H1 (cell line): ENCODE measurements at regions not wholly inside any gene's neighbourhood (a gene's known extent, or its start where the extent isn't known, plus 50 kb on each side); places are given as distances from the start of the nearest gene placed in this dataset.
"Not testable (repeated sequence)": the region's sequence is repeated elsewhere in the genome, so short reads cannot be mapped to it uniquely, and the experiment has no call there.

Experiments used
- CTCF ChIA-PET: fragments of 300-600 bp; sonication (Branson Sonifier 250); formaldehyde crosslinking; loops from one replicate; lab custom pipeline; 2021; ENCODE audit not compliant: partially characterized antibody; lab: Charles Lee
- POLR2A ChIA-PET: fragments of 300-600 bp; sonication (Branson Sonifier 250); formaldehyde crosslinking; loops from one replicate; lab custom pipeline; 2021; ENCODE audit warnings: inconsistent platforms; ENCODE audit not compliant: partially characterized antibody; lab: Charles Lee
- DNase-seq, 2 experiments: peaks; one replicate each; pipeline versions ENCODE4 v3.0.0 to v3.0.0-alpha.2; 2010 to 2022; ENCODE audit warnings: low spot score in 2 of 2, low read depth in 1 of 2, mixed read lengths in 1 of 2
- FAIRE-seq: peaks from 2 replicates; lab custom pipeline; 2011; peaks lifted over from hg19 to GRCh38; lab: Jason Lieb, UNC
- H2AFZ ChIP-seq: 2 replicates; pipeline ENCODE4 v1.8.1; 2012; ENCODE audit warnings: low read length, inconsistent platforms
- H2AK5ac ChIP-seq: 2 replicates; pipeline ENCODE4 v1.6.1; 2013; ENCODE audit warnings: low read depth, low read length
- H2BK120ac ChIP-seq: replicated peaks from 2 replicates; pipeline ENCODE3; 2013; ENCODE audit warnings: low read depth, low read length, inconsistent platforms
- H2BK12ac ChIP-seq: 2 replicates; pipeline ENCODE4 v1.6.1; 2013; ENCODE audit warnings: low read depth, low read length
- H2BK15ac ChIP-seq: 2 replicates; pipeline ENCODE4 v1.6.1; 2013; ENCODE audit warnings: low read length
- H2BK20ac ChIP-seq: 2 replicates; pipeline ENCODE4 v1.6.1; 2013; ENCODE audit warnings: low read length
- H2BK5ac ChIP-seq: 2 replicates; pipeline ENCODE4 v1.6.1; 2013; ENCODE audit warnings: low read depth, low read length
- H3K14ac ChIP-seq: 2 replicates; pipeline ENCODE4 v1.6.1; 2013; ENCODE audit warnings: inconsistent platforms; ENCODE audit not compliant: insufficient read length
- H3K18ac ChIP-seq: 2 replicates; pipeline ENCODE4 v1.6.1; 2013; ENCODE audit warnings: low read length; ENCODE audit errors: extremely low read depth
- H3K23ac ChIP-seq: 2 replicates; pipeline ENCODE4 v1.6.1; 2013; ENCODE audit warnings: inconsistent platforms; ENCODE audit not compliant: insufficient read length
- H3K23me2 ChIP-seq: 2 replicates; pipeline ENCODE4 v1.6.1; 2013; ENCODE audit warnings: low read depth, low read length
- H3K27ac ChIP-seq: 2 replicates; pipeline ENCODE4 v1.6.1; 2011; ENCODE audit warnings: low read depth, low read length, inconsistent platforms
- H3K27me3 ChIP-seq, 4 experiments: replicated peaks in 1 of 4; 1 replicate in 1 of 4; 2 replicates in 3 of 4; pipeline versions ENCODE4 v1.6.1 to v1.8.1; 2011 to 2013; ENCODE audit warnings: low read length in 3 of 4, mild to moderate bottlenecking in 3 of 4, inconsistent platforms in 2 of 4, mixed read lengths in 2 of 4, moderate library complexity in 1 of 4; ENCODE audit not compliant: control insufficient read depth in 3 of 4, insufficient read depth in 3 of 4; ENCODE audit errors: extremely low read depth in 1 of 4
- H3K36me3 ChIP-seq, 4 experiments: 2 replicates each; pipeline versions ENCODE4 v1.6.1 to v1.8.1; 2011 to 2013; ENCODE audit warnings: mild to moderate bottlenecking in 4 of 4, low read length in 3 of 4, moderate library complexity in 2 of 4, control low read depth in 1 of 4, inconsistent platforms in 1 of 4; ENCODE audit not compliant: insufficient read depth in 4 of 4, control insufficient read depth in 2 of 4
- H3K4ac ChIP-seq: replicated peaks from 2 replicates; pipeline ENCODE3; 2013; ENCODE audit warnings: low read length, low read depth, mixed read lengths, inconsistent platforms; ENCODE audit not compliant: insufficient read length
- H3K4me1 ChIP-seq, 4 experiments: replicated peaks in 1 of 4; 1 replicate in 1 of 4; 2 replicates in 3 of 4; pipeline versions ENCODE4 v1.6.1 to v1.8.1; 2011 to 2013; ENCODE audit warnings: low read length in 3 of 4, inconsistent platforms in 2 of 4, mixed read lengths in 1 of 4; ENCODE audit not compliant: insufficient read depth in 4 of 4, control insufficient read depth in 3 of 4
- H3K4me2 ChIP-seq, 2 experiments: 2 replicates each; pipeline versions ENCODE4 v1.6.1 to v1.8.1; 2011 to 2013; ENCODE audit warnings: low read depth in 2 of 2, low read length in 2 of 2, control low read depth in 1 of 2, inconsistent platforms in 1 of 2, mild to moderate bottlenecking in 1 of 2; ENCODE audit not compliant: insufficient read depth in 1 of 2
- H3K4me3 ChIP-seq, 4 experiments: fragments of 200-600, 300-600 bp in 1 of 4; sonication (generic), shearing (Covaris generic), sonication (Bioruptor Twin) in 1 of 4; 2 replicates each; pipeline versions ENCODE4 v1.5.1 to v1.8.1; 2011 to 2016; ENCODE audit warnings: low read length in 4 of 4, low read depth in 3 of 4, control low read depth in 2 of 4, inconsistent platforms in 2 of 4, mild to moderate bottlenecking in 2 of 4, mixed read lengths in 1 of 4, moderate library complexity in 1 of 4; ENCODE audit not compliant: insufficient read depth in 2 of 4; ENCODE audit errors: extremely low read depth in 1 of 4
- H3K56ac ChIP-seq: replicated peaks from 2 replicates; pipeline ENCODE3; 2013; ENCODE audit warnings: low read depth, mild to moderate bottlenecking, mixed read lengths, low read length, inconsistent platforms; ENCODE audit not compliant: insufficient read length
- H3K79me1 ChIP-seq: 2 replicates; pipeline ENCODE4 v1.6.1; 2013; ENCODE audit warnings: low read depth, low read length, control low read depth
- H3K79me2 ChIP-seq, 2 experiments: 2 replicates each; pipeline versions ENCODE4 v1.6.1 to v1.8.1; 2012 to 2013; ENCODE audit warnings: low read length in 2 of 2, mild to moderate bottlenecking in 2 of 2, inconsistent platforms in 1 of 2; ENCODE audit not compliant: insufficient read depth in 2 of 2, control insufficient read depth in 1 of 2
- H3K9ac ChIP-seq, 4 experiments: replicated peaks in 1 of 4; 1 replicate in 1 of 4; 2 replicates in 3 of 4; pipeline versions ENCODE4 v1.6.1 to v1.8.1; 2011 to 2013; ENCODE audit warnings: low read depth in 3 of 4, low read length in 3 of 4, control low read depth in 2 of 4, mild to moderate bottlenecking in 2 of 4, moderate library complexity in 2 of 4, inconsistent platforms in 1 of 4; ENCODE audit errors: extremely low read depth in 1 of 4
- H3K9me3 ChIP-seq, 2 experiments: 2 replicates each; pipeline versions ENCODE4 v1.6.1 to v1.8.1; 2012 to 2013; ENCODE audit warnings: mild to moderate bottlenecking in 2 of 2, moderate library complexity in 2 of 2, control low read depth in 1 of 2, inconsistent platforms in 1 of 2, low read depth in 1 of 2, low read length in 1 of 2, mixed read lengths in 1 of 2; ENCODE audit not compliant: insufficient read depth in 2 of 2
- H4K20me1 ChIP-seq, 2 experiments: replicated peaks in 1 of 2; 2 replicates each; pipeline versions ENCODE3 to v1.8.1; 2011 to 2013; ENCODE audit warnings: inconsistent platforms in 2 of 2, low read length in 2 of 2, mild to moderate bottlenecking in 1 of 2; ENCODE audit not compliant: insufficient read depth in 2 of 2, control insufficient read depth in 1 of 2
- H4K5ac ChIP-seq: 2 replicates; pipeline ENCODE4 v1.6.1; 2013; ENCODE audit warnings: low read length, low read depth, mixed read lengths, inconsistent platforms; ENCODE audit not compliant: insufficient read length
- H4K8ac ChIP-seq: 2 replicates; pipeline ENCODE4 v1.8.0; 2013; ENCODE audit warnings: mild to moderate bottlenecking, moderate library complexity, low read length, inconsistent platforms; ENCODE audit not compliant: insufficient read depth; ENCODE audit errors: extremely low read depth
- H4K91ac ChIP-seq: replicated peaks from 2 replicates; pipeline ENCODE3; 2013; ENCODE audit warnings: low read length, mixed read lengths, inconsistent platforms; ENCODE audit not compliant: insufficient read length
- WGBS, 2 experiments: shearing (Covaris generic) in 1 of 2; methylation state at CpG; one replicate each; pipeline versions ENCODE4 v1.1.6 to v1.1.7; 2013 to 2015; ENCODE audit warnings: low lambda C conversion rate in 2 of 2, mixed read lengths in 2 of 2, inconsistent platforms in 1 of 2, low coverage in 1 of 2, missing lambda C conversion rate in 1 of 2; ENCODE audit not compliant: insufficient replicate concordance in 2 of 2, insufficient coverage in 1 of 2, insufficient read length in 1 of 2; ENCODE audit errors: extremely low coverage in 1 of 2, missing lambda C conversion rate in 1 of 2; 5-methylcytosine and 5-hydroxymethylcytosine counted together

DNA sequence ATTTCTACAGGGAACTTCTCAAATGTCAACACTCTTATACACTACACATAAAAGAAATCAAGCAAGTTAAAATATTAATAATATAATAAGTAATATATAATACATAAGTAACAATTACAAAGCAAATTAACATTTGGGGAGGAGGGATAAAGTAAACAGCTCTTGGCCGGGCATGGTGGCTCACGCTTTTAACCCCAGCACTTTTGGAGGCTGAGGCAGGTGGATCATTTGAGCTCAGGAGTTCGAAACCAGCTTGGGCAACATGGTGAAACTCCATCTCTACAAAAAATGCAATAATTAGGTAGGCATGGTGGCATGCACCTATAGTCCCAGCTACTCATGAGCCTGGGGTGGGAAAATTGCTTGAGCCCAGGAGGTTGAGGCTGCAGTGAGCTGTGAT, 4772.6 kb upstream of the OR11H1 start:
- H3K56ac ChIP-seq, POLR2A ChIA-PET, H3K9ac ChIP-seq, H2BK20ac ChIP-seq, FAIRE-seq, H3K23ac ChIP-seq, H3K4me2 ChIP-seq, H4K91ac ChIP-seq, H3K27ac ChIP-seq, CTCF ChIA-PET, H2BK5ac ChIP-seq, H4K5ac ChIP-seq, H3K18ac ChIP-seq, DNase-seq, H2AFZ ChIP-seq, H3K4ac ChIP-seq, H3K79me2 ChIP-seq, H2BK120ac ChIP-seq, H4K20me1 ChIP-seq, H4K8ac ChIP-seq, H3K79me1 ChIP-seq, H3K4me3 ChIP-seq, H2BK15ac ChIP-seq, H2BK12ac ChIP-seq, H2AK5ac ChIP-seq, H3K23me2 ChIP-seq, H3K36me3 ChIP-seq, H3K4me1 ChIP-seq, H3K14ac ChIP-seq, H3K27me3 ChIP-seq: not testable (repeated sequence)
- 55% methylated on average over 3 of the region's 3 CpGs; no CpG with 5 or more reads in 1 of the 2 experiments for WGBS, 2 experiments
- peaks cover 34 to 42% of the 10 kb centered on the region in 2 experiments for H3K9me3 ChIP-seq

DNA sequence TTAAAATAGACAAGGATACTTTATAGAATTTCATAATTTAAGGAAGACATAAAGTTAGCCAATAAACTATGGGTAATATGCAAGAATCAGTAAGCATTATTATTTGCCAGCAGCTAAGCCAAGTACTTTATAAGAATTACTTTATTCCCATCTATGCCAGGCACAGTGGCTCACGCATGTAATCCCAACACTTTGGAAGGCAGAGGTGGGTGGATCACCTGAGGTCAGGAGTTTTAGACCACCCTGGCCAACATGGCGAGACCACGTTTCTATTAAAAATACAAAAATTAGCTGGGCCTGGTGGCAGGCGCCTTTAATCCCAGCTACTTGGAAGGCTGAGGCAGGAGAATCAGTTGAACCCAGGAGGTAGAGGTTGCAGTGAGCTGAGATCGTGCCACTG, 4767.6 kb upstream of the OR11H1 start:
- H3K27me3 ChIP-seq, H3K27ac ChIP-seq, H2AFZ ChIP-seq, CTCF ChIA-PET, H2BK15ac ChIP-seq, H3K23ac ChIP-seq, H3K18ac ChIP-seq, H3K56ac ChIP-seq, H3K36me3 ChIP-seq, H4K91ac ChIP-seq, DNase-seq, H4K5ac ChIP-seq, H3K14ac ChIP-seq, H2BK5ac ChIP-seq, H3K4me2 ChIP-seq, H3K4me3 ChIP-seq, H3K23me2 ChIP-seq, H4K8ac ChIP-seq, H2AK5ac ChIP-seq, H2BK12ac ChIP-seq, H3K4me1 ChIP-seq, H3K4ac ChIP-seq, FAIRE-seq, H3K79me1 ChIP-seq, POLR2A ChIA-PET, H4K20me1 ChIP-seq, H3K79me2 ChIP-seq, H2BK20ac ChIP-seq, H3K9ac ChIP-seq, H2BK120ac ChIP-seq: not testable (repeated sequence)
- peaks cover 31 to 43% of the 10 kb centered on the region in 2 experiments for H3K9me3 ChIP-seq
- 57% methylated on average over 5 of the region's 5 CpGs; no CpG with 5 or more reads in 1 of the 2 experiments for WGBS, 2 experiments
